Activated effector memory CD4-positive, alpha-beta T cell treated with Interleukin-2 at 50 U/mL for 16 hours (primary cell): ENCODE measurements at regions not wholly inside any gene's neighbourhood (a gene's known extent, or its start where the extent isn't known, plus 50 kb on each side); places are given as distances from the start of the nearest gene placed in this dataset.
"Not testable (repeated sequence)": the region's sequence is repeated elsewhere in the genome, so short reads cannot be mapped to it uniquely, and the experiment has no call there.

ENCODE experiments used
- DNase-seq: peaks from one replicate; pipeline ENCODE4 v3.0.0-alpha.2; 2020

- DNase-seq: no peak
These were observed 313.2 kb downstream of the TFAP2A start for GRCh38 chr6:10101551-10102252.

GRCh38 chr6:10099529-10100140 lies 315.2 kb downstream of the TFAP2A start:
- DNase-seq: no peak

DNA sequence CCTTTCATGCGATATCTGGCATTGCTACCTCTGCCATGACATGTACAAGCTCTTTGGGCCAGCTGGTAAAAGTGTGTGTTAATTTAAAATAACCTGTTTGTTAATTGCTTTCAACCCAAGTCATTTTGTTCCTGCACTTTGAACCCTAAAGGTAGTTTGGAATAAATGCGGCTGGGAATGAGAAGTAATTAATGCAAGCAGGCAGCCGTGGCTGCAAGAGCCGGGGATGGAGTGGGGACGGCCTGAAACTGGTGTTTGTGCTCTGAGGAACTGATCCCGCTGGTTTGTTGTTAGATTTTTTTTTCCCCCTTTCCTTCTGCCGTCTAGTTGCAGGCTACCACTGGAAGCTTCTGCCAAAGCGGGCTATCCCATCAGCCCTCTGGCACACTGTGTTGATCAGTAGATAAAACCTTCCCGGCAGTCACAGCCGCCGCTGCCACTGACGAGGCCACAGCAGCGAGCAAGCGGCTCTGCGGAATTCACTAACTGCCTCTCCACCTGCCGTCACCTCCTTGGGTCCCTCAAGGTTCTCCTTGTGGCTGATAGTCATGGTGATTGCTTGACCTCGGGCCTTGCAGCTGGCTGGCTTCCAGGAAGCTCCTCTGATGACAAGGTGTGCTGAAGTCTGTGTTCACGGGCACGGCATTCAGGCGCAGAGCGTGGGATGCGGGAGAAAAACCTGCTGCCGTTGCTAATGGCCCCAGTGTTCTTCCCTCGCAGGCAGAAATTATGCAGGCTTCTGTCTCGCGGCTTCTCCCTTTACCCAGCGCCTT lies 315.9 kb downstream of the TFAP2A start:
- no peak for DNase-seq

DNA sequence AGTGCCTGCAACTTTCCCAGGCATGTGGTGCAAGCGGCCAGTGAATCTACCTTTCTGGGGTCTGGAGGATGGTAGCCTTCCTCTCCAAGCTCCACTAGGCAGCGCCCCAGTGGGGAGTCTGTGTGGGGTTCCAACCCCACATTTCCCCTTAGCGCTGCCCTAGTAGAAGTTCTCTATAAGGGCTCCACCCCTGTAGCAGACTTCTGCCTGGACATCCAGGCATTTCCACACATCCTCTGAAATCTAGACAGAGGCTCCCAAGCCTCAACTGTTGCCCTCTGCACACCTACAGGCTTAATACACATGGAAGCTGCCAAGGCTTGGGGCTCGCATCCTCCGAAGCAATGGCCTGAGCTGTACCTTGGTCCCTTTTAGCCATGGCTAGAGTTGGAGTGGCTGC lies 321.6 kb downstream of the TFAP2A start:
- no peak for DNase-seq

GRCh38 chr6:10084111-10084986 lies 330.5 kb downstream of the TFAP2A start:
- DNase-seq: no peak

DNA sequence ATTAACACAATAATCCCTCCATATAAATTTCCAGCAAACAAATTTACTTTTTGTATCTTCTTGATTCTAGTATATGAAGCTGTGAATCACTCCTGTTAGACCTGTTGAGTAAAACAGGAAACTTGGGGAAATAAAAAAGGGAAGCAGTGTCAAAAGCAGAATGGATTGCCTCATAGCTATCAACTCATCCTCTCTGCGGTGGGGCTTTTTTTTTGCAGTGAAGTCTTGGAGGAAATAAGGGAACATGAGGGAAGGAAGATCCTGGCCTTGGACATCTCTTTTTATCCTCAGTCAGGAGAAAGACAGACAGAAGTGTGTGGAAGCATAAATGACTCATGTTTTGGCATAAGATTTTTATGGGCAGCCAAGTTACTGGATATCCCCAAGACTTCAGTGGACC lies 332.5 kb downstream of the TFAP2A start:
- no peak for DNase-seq

- DNase-seq: no peak
These were observed 332.9 kb downstream of the TFAP2A start for GRCh38 chr6:10081957-10082356.

GRCh38 chr6:10081075-10081474 lies 333.8 kb downstream of the TFAP2A start:
- no peak for DNase-seq

DNA sequence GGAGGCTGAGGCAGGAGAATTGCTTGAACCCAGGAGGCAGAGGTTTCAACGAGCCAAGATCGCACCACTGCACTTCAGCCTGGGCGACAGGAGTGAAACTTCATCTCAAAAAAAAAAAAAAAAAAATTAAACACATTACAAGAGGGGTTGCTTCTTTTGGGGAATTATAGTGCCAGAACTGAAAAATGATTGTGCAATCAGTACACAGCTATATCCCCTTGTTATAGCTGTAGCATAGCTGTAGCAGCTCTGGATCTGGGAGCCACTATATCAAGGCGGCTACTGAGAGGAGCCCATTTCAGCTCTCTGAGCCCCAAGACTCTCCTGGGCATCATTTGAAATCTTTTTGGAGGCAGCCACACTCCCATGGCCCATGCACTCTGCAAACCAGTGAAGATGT lies 334.3 kb downstream of the TFAP2A start:
- no peak for DNase-seq

DNA sequence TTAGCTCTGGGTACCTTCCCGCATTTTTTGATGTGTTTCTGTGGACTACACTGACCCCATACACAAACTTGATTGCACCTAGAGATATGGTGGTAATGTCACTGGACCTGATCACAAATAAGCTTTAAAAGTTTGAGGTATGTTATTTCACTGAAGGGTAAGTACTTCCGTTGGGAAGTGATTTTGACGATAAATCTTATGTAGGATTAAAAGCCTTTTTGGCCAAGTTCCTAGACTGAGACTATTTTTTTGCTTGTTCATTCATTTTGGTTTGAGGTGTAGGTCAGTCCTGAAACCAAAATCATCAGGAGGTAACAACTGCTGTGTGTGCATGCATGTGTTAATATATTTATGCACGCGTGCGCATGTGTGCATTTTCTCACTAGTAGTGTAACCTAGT lies 336.3 kb downstream of the TFAP2A start:
- no peak for DNase-seq

DNA sequence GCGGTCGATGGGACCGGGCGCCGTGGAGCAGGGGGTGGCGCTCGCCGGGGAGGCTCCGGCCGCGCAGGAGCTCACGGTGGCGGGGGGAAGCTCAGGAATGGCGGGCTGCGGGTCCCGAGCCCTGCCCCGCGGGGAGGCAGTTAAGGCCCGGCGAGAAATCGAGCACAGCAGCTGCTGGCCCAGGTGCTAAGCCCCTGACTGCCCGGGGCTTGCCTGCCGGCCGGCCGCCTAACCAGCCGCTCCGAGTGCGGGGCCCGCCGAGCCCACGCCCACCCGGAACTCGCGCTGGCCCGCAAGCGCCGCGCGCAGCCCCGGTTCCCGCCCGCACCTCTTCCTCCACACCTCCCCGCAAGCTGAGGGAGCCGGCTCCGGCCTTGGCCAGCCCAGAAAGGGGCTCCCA lies 340.1 kb downstream of the TFAP2A start:
- DNase-seq: not testable (repeated sequence)

- DNase-seq: no peak
These were observed 341.5 kb downstream of the TFAP2A start for GRCh38 chr6:10073341-10073740.

DNA sequence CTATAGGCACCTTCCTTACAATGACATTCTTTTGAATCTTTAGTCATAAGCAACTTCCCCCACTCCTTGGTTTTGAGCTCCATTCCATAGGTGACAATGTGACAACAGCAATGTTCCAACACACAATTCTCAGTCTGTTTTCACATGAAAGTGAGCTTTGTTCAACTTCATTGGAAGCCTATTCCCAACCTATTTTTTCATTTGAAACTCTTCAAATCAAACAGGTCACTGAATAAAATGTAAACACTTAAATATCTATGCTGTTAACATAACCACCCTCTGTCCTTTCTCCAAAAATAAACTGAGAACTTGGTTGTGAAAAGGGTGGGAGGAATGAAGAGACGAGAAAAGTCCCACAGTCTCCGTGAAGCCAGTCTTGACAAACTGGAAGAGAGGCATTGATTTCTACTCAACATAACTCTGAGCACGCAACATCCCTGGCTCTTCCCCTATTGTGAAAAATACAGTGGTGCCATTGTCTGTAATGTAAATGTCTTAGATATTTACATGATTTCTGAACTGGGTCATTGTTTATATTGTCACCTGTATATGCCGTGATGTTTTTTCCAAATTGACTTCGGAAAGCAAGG lies 343.1 kb downstream of the TFAP2A start:
- no peak for DNase-seq

DNA sequence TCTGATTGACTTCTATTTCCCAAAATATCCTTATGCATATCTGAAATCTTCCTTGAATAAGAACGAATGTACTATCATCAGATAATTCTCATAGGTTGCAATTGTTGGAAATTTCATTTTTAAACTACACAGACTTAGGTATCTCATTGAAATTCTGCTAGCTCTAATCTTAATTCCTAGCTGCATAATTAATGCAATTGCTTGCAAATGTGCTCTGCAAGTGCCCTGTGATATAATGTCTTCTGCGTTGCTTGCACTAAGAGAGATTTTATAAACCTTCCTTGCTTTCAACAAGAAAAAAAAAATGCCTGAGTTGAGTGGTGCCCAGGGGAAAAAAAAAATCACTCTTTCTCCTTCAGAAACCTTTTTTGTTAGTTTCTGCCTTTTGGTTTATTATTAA lies 354.9 kb downstream of the TFAP2A start:
- no peak for DNase-seq

- no peak for DNase-seq
These were observed 360.2 kb downstream of the TFAP2A start for GRCh38 chr6:10054672-10055071.

GRCh38 chr6:10051283-10051682 lies 363.6 kb downstream of the TFAP2A start:
- DNase-seq: no peak

DNA sequence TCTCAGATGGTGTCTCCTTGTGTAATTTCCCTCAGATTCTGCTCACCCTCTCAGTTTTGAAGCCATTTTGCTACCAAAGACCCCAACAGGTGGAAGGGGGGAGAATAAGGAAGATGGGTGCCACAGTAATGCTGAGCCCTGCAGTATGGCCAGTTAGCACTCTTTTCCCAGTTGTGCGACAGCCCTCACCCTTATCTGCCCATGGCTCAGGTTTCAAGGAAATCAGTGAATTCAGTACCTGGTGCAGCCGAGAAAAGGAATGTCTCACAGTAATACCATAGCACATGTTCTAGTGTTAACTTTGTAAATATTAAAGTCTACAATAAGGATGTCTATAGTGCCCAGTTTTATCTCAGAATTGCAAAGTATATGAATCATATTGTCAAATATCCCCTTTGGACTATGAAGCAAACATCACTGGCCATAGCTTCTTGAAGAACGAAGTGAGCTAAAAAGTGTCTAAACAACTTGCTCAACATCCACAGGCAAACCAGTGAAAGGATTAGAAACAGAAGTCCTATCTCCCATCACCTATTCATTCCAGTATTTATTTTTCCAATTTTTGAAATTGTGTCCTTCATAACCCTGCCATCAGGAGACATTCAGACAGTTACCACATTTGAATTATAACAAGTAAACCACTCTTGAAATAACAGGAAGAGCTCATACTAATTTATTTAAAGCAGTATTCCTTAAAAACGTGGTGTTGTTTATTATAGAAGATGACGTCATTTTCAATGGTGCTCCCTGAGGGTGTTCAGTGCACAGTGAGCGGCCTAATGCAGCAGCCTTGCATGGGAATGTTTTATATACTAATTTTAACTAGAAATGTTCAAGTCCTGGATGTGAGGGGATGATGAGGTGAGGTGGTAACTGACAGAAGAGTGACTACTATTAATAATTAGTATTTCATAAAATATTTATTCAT lies 366.2 kb downstream of the TFAP2A start:
- DNase-seq: no peak

DNA sequence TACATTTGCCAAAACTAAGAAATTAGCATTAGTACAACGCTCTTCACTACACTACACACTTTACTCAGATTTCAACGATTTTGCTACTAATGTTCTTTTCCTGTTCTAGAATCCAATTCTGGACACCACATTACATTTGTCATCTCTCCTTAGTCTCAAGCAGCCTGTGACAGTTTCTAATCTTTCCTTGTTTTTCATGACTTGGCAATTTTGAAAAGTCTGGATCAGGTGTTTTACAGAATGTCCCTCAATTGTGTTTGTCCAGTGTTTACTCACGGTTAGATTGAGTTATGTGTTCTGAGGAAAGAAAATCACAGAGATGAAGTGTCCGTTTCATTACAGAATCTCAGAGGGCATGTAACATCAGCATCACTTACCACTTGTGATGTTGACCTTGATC lies 372.6 kb downstream of the TFAP2A start:
- no peak for DNase-seq

DNA sequence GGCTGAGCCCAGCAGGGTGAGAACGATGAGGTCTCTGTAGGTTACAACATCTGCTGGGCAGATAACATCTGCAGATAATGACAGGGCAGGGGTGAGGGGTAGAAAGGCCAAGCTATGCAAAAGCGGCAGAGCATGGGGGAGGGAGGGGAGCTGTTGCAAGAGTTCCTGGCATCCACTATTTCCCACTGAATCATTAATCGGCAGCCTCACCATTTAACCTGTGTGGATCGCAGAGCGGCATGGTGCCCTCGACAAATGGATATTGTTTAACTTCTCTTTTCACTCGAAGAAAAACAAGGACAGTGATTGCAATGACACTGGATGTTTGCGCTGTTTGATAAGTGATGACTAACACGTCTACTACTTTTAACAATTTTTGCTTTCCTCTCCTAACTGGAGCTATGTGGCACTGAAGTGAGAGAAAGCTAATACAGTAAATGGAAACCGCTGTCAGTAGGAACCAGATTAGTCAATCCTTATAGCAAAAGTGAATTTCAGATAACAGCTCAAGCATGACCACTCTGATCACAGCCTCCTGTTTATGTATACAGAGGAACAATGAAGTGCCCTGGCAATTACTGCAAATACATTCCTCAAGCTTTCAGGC lies 381.5 kb downstream of the TFAP2A start:
- no peak for DNase-seq

- DNase-seq: no peak
These were observed 383.3 kb downstream of the TFAP2A start for GRCh38 chr6:10031617-10032016.

GRCh38 chr6:10030942-10031537 lies 383.8 kb downstream of the TFAP2A start:
- DNase-seq: no peak
